ENCODE measurements at regions not wholly inside any gene's neighbourhood (a gene's known extent, or its start where the extent isn't known, plus 50 kb on each side); places are given as distances from the start of the nearest gene placed in this dataset.
"Not testable (repeated sequence)": the region's sequence is repeated elsewhere in the genome, so short reads cannot be mapped to it uniquely, and the experiment has no call there.

- intact Hi-C loops (cut with DNase I), result no loop called here
- no peak for ATAC-seq
- DNase-seq (ENCODE audit: low spot score), result no peak
Measured at GRCh38 chr13:90928109-90928508, 419.4 kb upstream of the MIR17HG start.

DNA sequence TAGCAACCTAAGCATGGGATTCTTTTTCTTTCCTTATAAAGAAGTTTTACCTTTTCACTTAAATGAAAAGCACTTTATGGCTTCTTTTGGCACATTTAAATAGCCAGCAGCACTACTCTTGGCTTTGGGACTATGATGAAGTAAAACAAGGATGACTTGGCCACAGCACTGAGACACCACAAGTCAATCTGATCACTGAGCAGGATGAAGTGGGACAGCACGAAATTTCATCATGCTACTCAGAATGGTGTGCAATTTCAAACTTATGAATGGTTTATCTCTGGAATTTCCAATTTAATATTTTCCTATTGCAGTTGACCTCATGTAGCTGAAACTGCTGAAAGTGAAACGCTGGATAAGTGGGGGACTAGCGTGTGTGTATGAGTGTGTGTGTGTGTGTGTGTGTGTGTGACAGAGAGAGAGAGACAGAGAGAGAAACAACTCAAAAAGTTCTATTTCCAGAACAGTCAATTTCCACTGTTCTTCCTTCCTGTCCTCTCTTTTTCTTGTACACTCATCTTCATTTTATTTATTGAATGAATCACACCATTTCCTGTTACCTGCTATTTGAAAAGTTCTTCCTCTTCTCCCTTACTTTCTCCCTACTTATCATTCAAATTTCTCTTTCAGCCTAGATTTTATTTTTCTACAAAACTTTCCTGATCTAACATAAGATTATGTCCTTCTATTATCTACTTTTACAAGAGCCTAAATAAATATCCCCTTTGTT is 414.2 kb upstream of the MIR17HG start:
- DNase-seq (ENCODE audit: low spot score) (no peak), ATAC-seq (no peak)
- intact Hi-C loops (cut with DNase I), result no loop called here

DNA sequence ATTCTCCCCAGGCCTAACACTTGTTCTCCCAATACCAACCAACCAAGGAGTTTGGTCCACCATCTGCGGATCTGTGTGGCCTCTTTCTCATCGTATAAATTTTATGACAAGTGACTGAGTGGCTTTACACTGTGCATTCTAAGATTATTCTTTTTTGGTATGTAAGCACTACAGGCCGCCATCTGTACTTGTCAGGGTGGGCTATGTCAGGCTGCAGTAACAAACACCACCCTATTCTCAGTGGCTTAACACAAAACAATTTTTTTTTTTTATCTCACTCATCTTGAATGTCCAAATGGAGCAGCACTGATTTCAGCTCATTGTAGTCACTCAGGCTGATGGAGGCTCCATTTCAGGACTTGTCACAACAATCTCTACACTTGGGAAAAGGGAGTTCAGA is 412.7 kb upstream of the MIR17HG start:
- intact Hi-C loops (cut with DNase I), result no loop called here
- no peak for DNase-seq (ENCODE audit: low spot score)
- no peak for ATAC-seq

GRCh38 chr13:90938848-90939247 is 408.6 kb upstream of the MIR17HG start:
- no peak for ATAC-seq

DNA sequence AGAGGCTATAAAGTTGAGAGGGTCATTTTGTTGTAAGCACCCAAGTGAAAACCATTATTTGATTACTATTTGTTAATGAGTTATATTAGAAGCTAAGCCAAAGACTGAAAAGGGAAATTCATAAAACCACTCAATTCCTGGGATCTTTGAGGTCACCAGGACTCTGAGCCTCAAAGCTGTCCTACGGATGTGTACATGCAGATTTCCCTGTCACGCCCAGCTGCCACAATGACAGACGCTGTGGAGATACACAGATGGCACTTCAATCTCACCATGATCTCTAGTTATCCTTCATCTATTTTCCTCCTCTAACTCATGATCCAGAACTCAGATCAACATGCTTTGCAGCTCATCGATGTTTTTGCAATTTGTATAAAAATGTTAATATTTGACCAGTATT is 403.5 kb upstream of the MIR17HG start:
- intact Hi-C loops (cut with DNase I), result no loop called here
- no peak for ATAC-seq
- DNase-seq (ENCODE audit: low spot score), result no peak

More at GRCh38 chr13:90938848-90939247, 408.6 kb upstream of the MIR17HG start:
- intact Hi-C loops (cut with DNase I), result no loop called here
- DNase-seq (ENCODE audit: low spot score), result no peak

- DNase-seq (ENCODE audit: low spot score); ATAC-seq; intact Hi-C loops (cut with DNase I): not testable (repeated sequence)
Measured at GRCh38 chr13:90945146-90945545, 402.3 kb upstream of the MIR17HG start.

- ATAC-seq; DNase-seq (ENCODE audit: low spot score); intact Hi-C loops (cut with DNase I): not testable (repeated sequence)
Measured at GRCh38 chr13:90946125-90946524, 401.4 kb upstream of the MIR17HG start.

GRCh38 chr13:90947976-90948375 is 399.5 kb upstream of the MIR17HG start:
- ATAC-seq (no peak), DNase-seq (ENCODE audit: low spot score) (no peak)
- intact Hi-C loops (cut with DNase I), result no loop called here

GRCh38 chr13:90950160-90950559 is 397.3 kb upstream of the MIR17HG start:
- ATAC-seq, result no peak
- intact Hi-C loops (cut with DNase I), result no loop called here
- DNase-seq (ENCODE audit: low spot score), result no peak

- ATAC-seq (no peak), DNase-seq (ENCODE audit: low spot score) (no peak)
- intact Hi-C loops (cut with DNase I), result no loop called here
Measured at GRCh38 chr13:90951663-90952062, 395.8 kb upstream of the MIR17HG start.

DNA sequence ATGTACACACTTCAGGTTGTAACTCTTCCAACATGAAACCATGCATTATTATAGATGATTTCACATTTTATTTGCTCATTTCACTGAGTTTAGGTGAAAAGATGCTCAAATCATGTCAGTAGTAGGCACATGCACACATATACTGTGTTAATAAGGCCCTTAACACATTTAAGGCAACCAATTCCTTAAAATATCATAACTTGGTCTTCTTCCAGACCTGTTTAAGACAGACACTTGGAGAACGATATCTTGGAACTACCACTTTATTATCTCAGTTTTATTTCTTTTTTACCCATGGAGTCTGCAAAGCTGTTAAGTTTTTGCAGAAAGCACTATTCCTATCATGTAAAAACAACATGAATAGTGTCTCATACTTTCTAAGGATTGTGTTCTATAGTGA is 395.2 kb upstream of the MIR17HG start:
- ATAC-seq (no peak), DNase-seq (ENCODE audit: low spot score) (no peak)
- intact Hi-C loops (cut with DNase I), result no loop called here

- intact Hi-C loops (cut with DNase I), result no loop called here
- ATAC-seq (no peak), DNase-seq (ENCODE audit: low spot score) (no peak)
Measured at GRCh38 chr13:90954605-90955195, 392.8 kb upstream of the MIR17HG start.

DNA sequence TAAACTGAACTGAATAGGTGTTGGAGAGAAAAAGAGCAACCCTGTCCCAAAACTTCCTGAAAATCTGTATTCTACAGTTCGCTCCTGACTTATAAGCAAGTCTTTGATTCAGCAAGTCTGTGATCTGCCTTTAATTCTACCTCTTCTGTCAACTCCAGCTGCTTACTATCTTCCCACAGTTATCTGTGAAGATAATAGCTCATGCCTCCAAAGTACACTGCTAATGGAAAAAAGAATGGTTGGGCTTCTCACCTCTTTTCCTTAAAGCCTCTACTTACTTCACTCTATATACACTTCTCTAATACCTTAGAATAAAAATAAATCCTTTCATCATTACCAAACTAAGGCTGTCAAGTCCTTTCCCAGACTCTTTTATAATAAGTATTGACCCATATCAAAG is 391.5 kb upstream of the MIR17HG start:
- intact Hi-C loops (cut with DNase I), result no loop called here
- ATAC-seq, result no peak
- DNase-seq (ENCODE audit: low spot score), result no peak

DNA sequence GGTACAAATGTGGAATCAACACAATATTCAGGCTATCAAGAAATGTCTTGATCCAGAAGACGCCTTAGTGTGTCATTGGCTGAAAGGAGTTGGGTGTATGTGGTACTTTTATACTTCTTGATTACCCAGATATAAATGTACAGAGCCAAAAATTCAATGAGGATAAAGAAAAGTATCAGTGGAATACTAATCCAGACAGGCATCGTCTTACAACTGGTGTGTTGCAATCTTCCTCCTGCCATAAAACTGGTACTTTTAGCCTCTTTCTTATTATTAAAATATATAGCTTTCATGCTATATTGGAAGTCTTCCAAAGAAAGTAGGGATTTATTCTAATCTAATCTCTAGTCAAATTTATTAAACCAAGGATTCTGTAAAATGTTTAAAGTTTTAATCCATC is 388.6 kb upstream of the MIR17HG start:
- intact Hi-C loops (cut with DNase I), result no loop called here
- no peak for DNase-seq (ENCODE audit: low spot score)
- no peak for ATAC-seq

- intact Hi-C loops (cut with DNase I), result no loop called here
- ATAC-seq (no peak), DNase-seq (ENCODE audit: low spot score) (no peak)
Measured at GRCh38 chr13:90968166-90968904, 379.2 kb upstream of the MIR17HG start.

GRCh38 chr13:90974249-90974975 is 373.1 kb upstream of the MIR17HG start:
- no peak for ATAC-seq
- intact Hi-C loops (cut with DNase I), result no loop called here
- DNase-seq (ENCODE audit: low spot score), result no peak

- ATAC-seq, result no peak
- intact Hi-C loops (cut with DNase I), result no loop called here
- DNase-seq (ENCODE audit: low spot score), result no peak
Measured at GRCh38 chr13:90979059-90979458, 368.4 kb upstream of the MIR17HG start.

DNA sequence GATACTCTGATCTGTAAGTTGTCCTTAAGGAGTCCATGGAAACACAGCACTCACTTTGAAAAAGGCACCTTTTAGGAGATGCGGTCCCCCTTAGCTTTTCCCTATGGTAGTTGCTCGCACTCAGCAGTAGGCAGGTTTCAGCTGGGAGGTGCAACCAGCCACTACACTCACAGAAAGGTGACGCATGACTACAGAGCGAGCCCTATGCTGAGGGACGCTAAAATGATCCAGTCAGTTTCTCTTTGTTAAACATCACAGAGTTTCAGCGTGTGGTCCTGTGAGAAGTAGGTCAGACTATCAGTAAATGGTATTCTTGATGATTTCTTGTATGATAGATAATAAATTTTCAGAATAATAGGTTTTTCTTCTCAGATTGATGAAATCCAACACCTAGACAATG is 362.7 kb upstream of the MIR17HG start:
- ATAC-seq (no peak), DNase-seq (ENCODE audit: low spot score) (no peak)
- intact Hi-C loops (cut with DNase I), result no loop called here

GRCh38 chr13:90995001-90995400 is 352.5 kb upstream of the MIR17HG start:
- intact Hi-C loops (cut with DNase I), result no loop called here
- DNase-seq (ENCODE audit: low spot score), result no peak
- ATAC-seq, result no peak

DNA sequence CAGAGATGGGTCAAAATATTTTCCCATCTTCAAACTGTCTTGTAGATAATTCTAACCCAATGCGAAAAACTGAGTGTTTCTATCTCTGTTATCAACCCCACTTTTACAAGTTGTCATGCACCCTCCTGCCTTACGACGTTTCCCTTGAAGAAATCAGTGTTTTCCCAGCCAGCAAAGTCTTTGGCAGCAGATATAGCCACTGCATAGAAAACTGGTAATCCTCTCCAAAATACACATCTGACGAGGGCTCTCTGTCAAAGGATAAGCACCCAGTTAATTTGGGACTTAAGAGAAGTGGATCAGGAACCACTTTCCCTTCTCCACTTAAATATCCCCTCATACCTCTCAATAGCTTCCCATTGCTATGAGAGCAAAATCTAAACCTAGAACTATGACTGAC is 351.9 kb upstream of the MIR17HG start:
- no peak for ATAC-seq
- intact Hi-C loops (cut with DNase I), result no loop called here
- DNase-seq (ENCODE audit: low spot score), result no peak

Data from sciatic nerve (tissue), 2 donors.